ENCODE measurements at regions not wholly inside any gene's neighbourhood (a gene's known extent, or its start where the extent isn't known, plus 50 kb on each side); places are given as distances from the start of the nearest gene placed in this dataset.

GRCh38 chr3:86869566-86869965, 121.4 kb downstream of the VGLL3 start:
- H3K9me3 ChIP-seq (ENCODE audit: insufficient read depth, low read depth, low read length) = no peaks in the 10 kb centered on the region
- no peak overlapping the region for H4K91ac ChIP-seq (ENCODE audit: low read depth, low read length)
- no peak overlapping the region for H3K23ac ChIP-seq (ENCODE audit: low read length)
- no peaks in the 10 kb centered on the region for H3K36me3 ChIP-seq (ENCODE audit: control insufficient read depth in 1 of 2, insufficient read depth in 2 of 2, low read length in 2 of 2)
- no peak for DNase-seq
- no peak overlapping the region for H3K18ac ChIP-seq (ENCODE audit: low read length)
- H3K14ac ChIP-seq (ENCODE audit: low read length) = no peak overlapping the region
- no CpG with 5 or more reads among the region's 4 CpGs for WGBS (ENCODE audit: extremely low coverage, insufficient coverage, insufficient read length)
- H3K27ac ChIP-seq (ENCODE audit: low read depth, low read length) = no peak overlapping the region
- H2AFZ ChIP-seq (ENCODE audit: insufficient read depth, low read length, poor library complexity) = no peak overlapping the region
- no peak overlapping the region for H2BK5ac ChIP-seq (ENCODE audit: low read depth, low read length, poor library complexity)
- H3K79me2 ChIP-seq (ENCODE audit: control insufficient read depth, insufficient read depth, low read length, poor library complexity) = no peaks in the 10 kb centered on the region
- no peak overlapping the region for H3K4me3 ChIP-seq (ENCODE audit: low read depth, low read length)
- H3K27me3 ChIP-seq (ENCODE audit: insufficient read depth, low read length) = no peaks in the 10 kb centered on the region
- H3K4me2 ChIP-seq (ENCODE audit: low read length) = no peak overlapping the region
- H2BK120ac ChIP-seq (ENCODE audit: insufficient read depth, low read length, poor library complexity) = no peak overlapping the region
- no peak overlapping the region for H2AK5ac ChIP-seq (ENCODE audit: low read length)
- H4K12ac ChIP-seq (ENCODE audit: low read depth, low read length) = no peak overlapping the region
- H3K4ac ChIP-seq (ENCODE audit: low read depth, low read length) = no peak overlapping the region
- no peaks in the 10 kb centered on the region for H3K4me1 ChIP-seq (ENCODE audit: control insufficient read depth in 1 of 2, insufficient read depth in 2 of 2, low read length in 2 of 2)
- no peak overlapping the region for H3K9ac ChIP-seq (ENCODE audit: low read length)
- H2BK12ac ChIP-seq (ENCODE audit: low read length) = no peak overlapping the region
- no peaks in the 10 kb centered on the region for H3K79me1 ChIP-seq (ENCODE audit: low read length)
- no peak overlapping the region for H4K8ac ChIP-seq (ENCODE audit: low read depth, low read length)

- Histone ChIP-seq H3K9ac (ENCODE audit: low read length) (no peak overlapping the region), H3K4me2 (ENCODE audit: low read length) (no peak overlapping the region), H3K27ac (ENCODE audit: low read depth, low read length) (no peak overlapping the region), H3K9me3 (ENCODE audit: insufficient read depth, low read depth, low read length) (no peaks in the 10 kb centered on the region), H4K12ac (ENCODE audit: low read depth, low read length) (no peak overlapping the region), H3K79me1 (ENCODE audit: low read length) (no peaks in the 10 kb centered on the region), H2BK12ac (ENCODE audit: low read length) (no peak overlapping the region), H3K23ac (ENCODE audit: low read length) (no peak overlapping the region), H4K8ac (ENCODE audit: low read depth, low read length) (no peak overlapping the region), H3K79me2 (ENCODE audit: control insufficient read depth, insufficient read depth, low read length, poor library complexity) (no peaks in the 10 kb centered on the region), H3K18ac (ENCODE audit: low read length) (no peak overlapping the region), H2AFZ (ENCODE audit: insufficient read depth, low read length, poor library complexity) (no peak overlapping the region), H2AK5ac (ENCODE audit: low read length) (no peak overlapping the region), H3K27me3 (ENCODE audit: insufficient read depth, low read length) (no peaks in the 10 kb centered on the region), H3K4me3 (ENCODE audit: low read depth, low read length) (no peak overlapping the region), H3K4me1 (ENCODE audit: control insufficient read depth in 1 of 2, insufficient read depth in 2 of 2, low read length in 2 of 2) (no peaks in the 10 kb centered on the region), H3K4ac (ENCODE audit: low read depth, low read length) (no peak overlapping the region), H3K36me3 (ENCODE audit: control insufficient read depth in 1 of 2, insufficient read depth in 2 of 2, low read length in 2 of 2) (no peaks in the 10 kb centered on the region), H2BK120ac (ENCODE audit: insufficient read depth, low read length, poor library complexity) (no peak overlapping the region), H4K91ac (ENCODE audit: low read depth, low read length) (no peak overlapping the region), H3K14ac (ENCODE audit: low read length) (no peak overlapping the region), H2BK5ac (ENCODE audit: low read depth, low read length, poor library complexity) (no peak overlapping the region)
- WGBS (ENCODE audit: extremely low coverage, insufficient coverage, insufficient read length) = no CpG with 5 or more reads among the region's 2 CpGs
- DNase-seq = no peak
These were observed 123.0 kb downstream of the VGLL3 start for GRCh38 chr3:86867982-86868381.

- Histone ChIP-seq H3K4ac (ENCODE audit: low read depth, low read length) (no peak overlapping the region), H2BK5ac (ENCODE audit: low read depth, low read length, poor library complexity) (no peak overlapping the region), H2AFZ (ENCODE audit: insufficient read depth, low read length, poor library complexity) (no peak overlapping the region), H3K4me1 (ENCODE audit: control insufficient read depth in 1 of 2, insufficient read depth in 2 of 2, low read length in 2 of 2) (no peaks in the 10 kb centered on the region), H2BK120ac (ENCODE audit: insufficient read depth, low read length, poor library complexity) (no peak overlapping the region), H2AK5ac (ENCODE audit: low read length) (no peak overlapping the region), H3K79me1 (ENCODE audit: low read length) (no peaks in the 10 kb centered on the region), H3K79me2 (ENCODE audit: control insufficient read depth, insufficient read depth, low read length, poor library complexity) (no peaks in the 10 kb centered on the region), H3K9me3 (ENCODE audit: insufficient read depth, low read depth, low read length) (no peaks in the 10 kb centered on the region), H3K36me3 (ENCODE audit: control insufficient read depth in 1 of 2, insufficient read depth in 2 of 2, low read length in 2 of 2) (no peaks in the 10 kb centered on the region), H4K12ac (ENCODE audit: low read depth, low read length) (no peak overlapping the region), H4K91ac (ENCODE audit: low read depth, low read length) (no peak overlapping the region), H3K14ac (ENCODE audit: low read length) (no peak overlapping the region), H3K4me2 (ENCODE audit: low read length) (no peak overlapping the region), H4K8ac (ENCODE audit: low read depth, low read length) (no peak overlapping the region), H2BK12ac (ENCODE audit: low read length) (no peak overlapping the region), H3K27me3 (ENCODE audit: insufficient read depth, low read length) (no peaks in the 10 kb centered on the region), H3K9ac (ENCODE audit: low read length) (no peak overlapping the region), H3K23ac (ENCODE audit: low read length) (no peak overlapping the region), H3K27ac (ENCODE audit: low read depth, low read length) (no peak overlapping the region), H3K18ac (ENCODE audit: low read length) (no peak overlapping the region), H3K4me3 (ENCODE audit: low read depth, low read length) (no peak overlapping the region)
- WGBS (ENCODE audit: extremely low coverage, insufficient coverage, insufficient read length) = 100% methylated on average over 1 of the region's 3 CpGs
- DNase-seq = no peak
These were observed 125.4 kb downstream of the VGLL3 start for GRCh38 chr3:86865506-86865905.

GRCh38 chr3:86856711-86857110, 134.2 kb downstream of the VGLL3 start:
- no peak overlapping the region for H4K8ac ChIP-seq (ENCODE audit: low read depth, low read length)
- no peaks in the 10 kb centered on the region for H3K79me2 ChIP-seq (ENCODE audit: control insufficient read depth, insufficient read depth, low read length, poor library complexity)
- no peaks in the 10 kb centered on the region for H3K27me3 ChIP-seq (ENCODE audit: insufficient read depth, low read length)
- no peaks in the 10 kb centered on the region for H3K79me1 ChIP-seq (ENCODE audit: low read length)
- H2BK120ac ChIP-seq (ENCODE audit: insufficient read depth, low read length, poor library complexity) = no peak overlapping the region
- no peak overlapping the region for H3K14ac ChIP-seq (ENCODE audit: low read length)
- WGBS (ENCODE audit: extremely low coverage, insufficient coverage, insufficient read length) = no CpG with 5 or more reads among the region's 1 CpG
- H4K91ac ChIP-seq (ENCODE audit: low read depth, low read length) = no peak overlapping the region
- H3K23ac ChIP-seq (ENCODE audit: low read length) = no peak overlapping the region
- no peak overlapping the region for H2AFZ ChIP-seq (ENCODE audit: insufficient read depth, low read length, poor library complexity)
- no peak overlapping the region for H3K18ac ChIP-seq (ENCODE audit: low read length)
- H3K4ac ChIP-seq (ENCODE audit: low read depth, low read length) = no peak overlapping the region
- no peak overlapping the region for H2BK5ac ChIP-seq (ENCODE audit: low read depth, low read length, poor library complexity)
- H3K9me3 ChIP-seq (ENCODE audit: insufficient read depth, low read depth, low read length) = no peaks in the 10 kb centered on the region
- no peaks in the 10 kb centered on the region for H3K36me3 ChIP-seq (ENCODE audit: control insufficient read depth in 1 of 2, insufficient read depth in 2 of 2, low read length in 2 of 2)
- no peak overlapping the region for H3K9ac ChIP-seq (ENCODE audit: low read length)
- no peak overlapping the region for H3K4me3 ChIP-seq (ENCODE audit: low read depth, low read length)
- no peaks in the 10 kb centered on the region for H3K4me1 ChIP-seq (ENCODE audit: control insufficient read depth in 1 of 2, insufficient read depth in 2 of 2, low read length in 2 of 2)
- no peak overlapping the region for H3K27ac ChIP-seq (ENCODE audit: low read depth, low read length)
- H4K12ac ChIP-seq (ENCODE audit: low read depth, low read length) = no peak overlapping the region
- H3K4me2 ChIP-seq (ENCODE audit: low read length) = no peak overlapping the region
- DNase-seq = no peak
- H2AK5ac ChIP-seq (ENCODE audit: low read length) = no peak overlapping the region
- no peak overlapping the region for H2BK12ac ChIP-seq (ENCODE audit: low read length)
